Mammary epithelial cell (primary cell): ENCODE measurements at regions not wholly inside any gene's neighbourhood (a gene's known extent, or its start where the extent isn't known, plus 50 kb on each side); places are given as distances from the start of the nearest gene placed in this dataset.

ENCODE experiments used
- EZH2 ChIP-seq: IDR thresholded peaks from 2 replicates; pipeline ENCODE4 v1.6.1; 2012; ENCODE audit warnings: low read length, inconsistent platforms, borderline replicate concordance
- TF ChIP-seq, protein P1 (sequence below), 2 donors: IDR thresholded peaks in 1 of 2; conservative IDR thresholded peaks in 1 of 2; 2 replicates each; pipeline ENCODE4 v1.5.1; 2011 to 2012; ENCODE audit warnings: inconsistent platforms in 2 of 2, low read length in 2 of 2, mild to moderate bottlenecking in 2 of 2, control low read depth in 1 of 2, low read depth in 1 of 2; ENCODE audit not compliant: insufficient read depth in 1 of 2; ENCODE audit errors: extremely low read depth in 1 of 2

DNA sequence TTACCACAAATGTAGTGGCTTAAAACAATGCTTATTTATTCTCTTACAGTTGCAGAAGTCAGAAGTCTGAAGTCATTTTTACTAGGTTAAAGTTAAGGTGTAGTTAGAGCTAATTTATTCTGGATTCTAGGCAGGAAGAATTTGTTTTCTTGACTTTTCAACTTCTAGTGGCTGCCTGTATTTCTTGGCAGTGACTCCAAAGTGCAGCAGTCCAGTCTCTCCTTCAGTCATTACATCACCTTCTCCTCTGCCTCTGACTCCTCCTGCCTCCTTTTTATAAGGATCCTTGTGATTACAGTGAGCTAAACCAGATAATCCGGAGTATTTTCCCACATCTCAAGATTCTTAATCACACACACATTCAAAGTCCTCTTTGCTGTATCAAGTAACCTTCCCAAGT is 581.4 kb downstream of the KCNA4 start:
- TF ChIP-seq, protein P1, sequence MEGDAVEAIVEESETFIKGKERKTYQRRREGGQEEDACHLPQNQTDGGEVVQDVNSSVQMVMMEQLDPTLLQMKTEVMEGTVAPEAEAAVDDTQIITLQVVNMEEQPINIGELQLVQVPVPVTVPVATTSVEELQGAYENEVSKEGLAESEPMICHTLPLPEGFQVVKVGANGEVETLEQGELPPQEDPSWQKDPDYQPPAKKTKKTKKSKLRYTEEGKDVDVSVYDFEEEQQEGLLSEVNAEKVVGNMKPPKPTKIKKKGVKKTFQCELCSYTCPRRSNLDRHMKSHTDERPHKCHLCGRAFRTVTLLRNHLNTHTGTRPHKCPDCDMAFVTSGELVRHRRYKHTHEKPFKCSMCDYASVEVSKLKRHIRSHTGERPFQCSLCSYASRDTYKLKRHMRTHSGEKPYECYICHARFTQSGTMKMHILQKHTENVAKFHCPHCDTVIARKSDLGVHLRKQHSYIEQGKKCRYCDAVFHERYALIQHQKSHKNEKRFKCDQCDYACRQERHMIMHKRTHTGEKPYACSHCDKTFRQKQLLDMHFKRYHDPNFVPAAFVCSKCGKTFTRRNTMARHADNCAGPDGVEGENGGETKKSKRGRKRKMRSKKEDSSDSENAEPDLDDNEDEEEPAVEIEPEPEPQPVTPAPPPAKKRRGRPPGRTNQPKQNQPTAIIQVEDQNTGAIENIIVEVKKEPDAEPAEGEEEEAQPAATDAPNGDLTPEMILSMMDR (conservative IDR thresholded peaks at IDR 0.05 in 1 of 2, IDR thresholded peaks at IDR 0.05 in 1 of 2; ENCODE audit: extremely low read depth in 1 of 2, insufficient read depth in 1 of 2, low read depth in 1 of 2, low read length in 2 of 2), result no peak
- no peak for TF ChIP-seq EZH2
